Spinal cord (tissue), 9 donors: ENCODE measurements at regions not wholly inside any gene's neighbourhood (a gene's known extent, or its start where the extent isn't known, plus 50 kb on each side); places are given as distances from the start of the nearest gene placed in this dataset.

Experiments
- DNase-seq, 6 donors: peaks; one replicate each; pipeline versions ENCODE4 v3.0.0 to v3.0.0-alpha.2; 2013 to 2015; ENCODE audit warnings: low spot score in 6 of 6, low read depth in 4 of 6
- H3K27ac ChIP-seq: one replicate; pipeline ENCODE4 v1.5.1; 2013; ENCODE audit warnings: low read depth, low read length, control low read depth
- H3K27me3 ChIP-seq: one replicate; pipeline ENCODE4 v1.6.1; 2013; ENCODE audit warnings: low read length; ENCODE audit not compliant: control insufficient read depth, insufficient read depth
- H3K36me3 ChIP-seq: one replicate; pipeline ENCODE4 v1.6.1; 2013; ENCODE audit warnings: low read length; ENCODE audit not compliant: control insufficient read depth, insufficient read depth
- H3K4me1 ChIP-seq: one replicate; pipeline ENCODE4 v1.6.1; 2013; ENCODE audit warnings: low read length; ENCODE audit not compliant: control insufficient read depth, insufficient read depth
- H3K4me3 ChIP-seq: one replicate; pipeline ENCODE4 v1.5.1; 2013; ENCODE audit warnings: low read depth, low read length, control low read depth
- H3K9me3 ChIP-seq: one replicate; pipeline ENCODE4 v1.6.1; 2013; ENCODE audit warnings: low read length; ENCODE audit not compliant: control insufficient read depth, insufficient read depth
- whole genome bisulfite sequencing: methylation state at CpG from one replicate; pipeline ENCODE4 v1.1.5; 2013; ENCODE audit warnings: missing lambda C conversion rate; ENCODE audit not compliant: insufficient coverage; 5-methylcytosine and 5-hydroxymethylcytosine counted together
- donor health status: healthy.

- WGBS = 89% methylated on average over 11 of the region's 11 CpGs
- no peaks in the 10 kb centered on the region for H3K9me3 ChIP-seq
- no peaks in the 10 kb centered on the region for H3K27me3 ChIP-seq
- peaks cover 5% of the 10 kb centered on the region for H3K36me3 ChIP-seq
- H3K27ac ChIP-seq = no peak overlapping the region
- H3K4me3 ChIP-seq = no peak overlapping the region
- DNase-seq = no peak
- no peaks in the 10 kb centered on the region for H3K4me1 ChIP-seq
Observed at GRCh38 chr6:150681578-150682395, 82.1 kb downstream of the PLEKHG1 start.

GRCh38 chr6:150683320-150683719 is 83.6 kb downstream of the PLEKHG1 start:
- peak overlapping the region; percentile 42 for H3K27ac ChIP-seq
- WGBS = 100% methylated on average over 2 of the region's 8 CpGs

GRCh38 chr6:150684161-150684560 is 84.5 kb downstream of the PLEKHG1 start:
- H3K36me3 ChIP-seq = peaks cover 3% of the 10 kb centered on the region
- peaks cover 3% of the 10 kb centered on the region for H3K4me1 ChIP-seq
- H3K9me3 ChIP-seq = no peaks in the 10 kb centered on the region
- 98% methylated on average over 4 of the region's 9 CpGs for WGBS
- DNase-seq = no peak
- H3K4me3 ChIP-seq = no peak overlapping the region
- H3K27ac ChIP-seq = peak overlapping the region; percentile 12
- no peaks in the 10 kb centered on the region for H3K27me3 ChIP-seq

More at GRCh38 chr6:150683320-150683719, 83.6 kb downstream of the PLEKHG1 start:
- H3K36me3 ChIP-seq = peaks cover 3% of the 10 kb centered on the region
- peaks cover 3% of the 10 kb centered on the region for H3K4me1 ChIP-seq
- no peaks in the 10 kb centered on the region for H3K9me3 ChIP-seq
- H3K27me3 ChIP-seq = no peaks in the 10 kb centered on the region
- no peak for DNase-seq
- no peak overlapping the region for H3K4me3 ChIP-seq

GRCh38 chr6:150684714-150685459 is 85.2 kb downstream of the PLEKHG1 start:
- Histone ChIP-seq H3K4me1 (peaks cover 3% of the 10 kb centered on the region), H3K9me3 (no peaks in the 10 kb centered on the region), H3K27ac (peak overlapping the region; percentile 19), H3K27me3 (no peaks in the 10 kb centered on the region), H3K4me3 (no peak overlapping the region), H3K36me3 (peaks cover 3% of the 10 kb centered on the region)
- 97% methylated on average over 12 of the region's 13 CpGs for WGBS
- DNase-seq = no peak

GRCh38 chr6:150685860-150686259 is 86.2 kb downstream of the PLEKHG1 start:
- H3K36me3 ChIP-seq = peaks cover 3% of the 10 kb centered on the region
- H3K4me3 ChIP-seq = no peak overlapping the region
- H3K9me3 ChIP-seq = no peaks in the 10 kb centered on the region
- peaks cover 3% of the 10 kb centered on the region for H3K4me1 ChIP-seq
- no peak for DNase-seq
- WGBS = 38% methylated on average over 1 of the region's 4 CpGs
- H3K27me3 ChIP-seq = no peaks in the 10 kb centered on the region
- H3K27ac ChIP-seq = no peak overlapping the region

- peaks cover 3% of the 10 kb centered on the region for H3K4me1 ChIP-seq
- H3K27ac ChIP-seq = no peak overlapping the region
- WGBS = 87% methylated on average over 8 of the region's 12 CpGs
- no peaks in the 10 kb centered on the region for H3K27me3 ChIP-seq
- no peaks in the 10 kb centered on the region for H3K9me3 ChIP-seq
- no peak for DNase-seq
- H3K4me3 ChIP-seq = no peak overlapping the region
- H3K36me3 ChIP-seq = peaks cover 3% of the 10 kb centered on the region
Observed at GRCh38 chr6:150686566-150686965, 86.9 kb downstream of the PLEKHG1 start.

GRCh38 chr6:150687508-150687907 is 87.8 kb downstream of the PLEKHG1 start:
- Histone ChIP-seq H3K27me3 (no peaks in the 10 kb centered on the region), H3K4me3 (no peak overlapping the region), H3K27ac (peak overlapping the region; percentile 72), H3K9me3 (no peaks in the 10 kb centered on the region), H3K36me3 (peaks cover 3% of the 10 kb centered on the region), H3K4me1 (peaks cover 3% of the 10 kb centered on the region)
- DNase-seq = peak in 1 of 6 donors; percentile 57
- WGBS = 19% methylated on average over 2 of the region's 6 CpGs

GRCh38 chr6:150689900-150690590 is 90.4 kb downstream of the PLEKHG1 start:
- H3K4me3 ChIP-seq = no peak overlapping the region
- peaks cover 3% of the 10 kb centered on the region for H3K4me1 ChIP-seq
- H3K27ac ChIP-seq = no peak overlapping the region
- no peaks in the 10 kb centered on the region for H3K9me3 ChIP-seq
- WGBS = 70% methylated on average over 2 of the region's 5 CpGs
- peaks cover 2% of the 10 kb centered on the region for H3K36me3 ChIP-seq
- H3K27me3 ChIP-seq = no peaks in the 10 kb centered on the region
- DNase-seq = no peak

GRCh38 chr6:150690681-150691080 is 91.0 kb downstream of the PLEKHG1 start:
- WGBS = 91% methylated on average over 4 of the region's 6 CpGs
- Histone ChIP-seq H3K36me3 (no peaks in the 10 kb centered on the region), H3K4me3 (no peak overlapping the region), H3K27me3 (no peaks in the 10 kb centered on the region), H3K9me3 (no peaks in the 10 kb centered on the region), H3K27ac (peak overlapping the region; percentile 33), H3K4me1 (peaks cover 3% of the 10 kb centered on the region)
- no peak for DNase-seq
